Fibroblast of the conjunctiva (primary cell): ENCODE measurements at regions not wholly inside any gene's neighbourhood (a gene's known extent, or its start where the extent isn't known, plus 50 kb on each side); places are given as distances from the start of the nearest gene placed in this dataset.

Source experiments
- DNase-seq: peaks from one replicate; pipeline ENCODE4 v3.0.0-alpha.2; 2010; ENCODE audit warnings: low read depth

- no peak for DNase-seq
Measured at GRCh38 chr4:102440498-102440897, 60.7 kb upstream of the NFKB1 start.

GRCh38 chr4:102441978-102442911 is 58.9 kb upstream of the NFKB1 start:
- no peak for DNase-seq

- DNase-seq, result no peak
Measured at GRCh38 chr4:102444752-102445151, 56.4 kb upstream of the NFKB1 start.

- DNase-seq, result no peak
Measured at GRCh38 chr4:102445213-102445612, 55.9 kb upstream of the NFKB1 start.

GRCh38 chr4:102447413-102447812 is 53.7 kb upstream of the NFKB1 start:
- no peak for DNase-seq

- peak; percentile 39 for DNase-seq
Measured at GRCh38 chr4:102449751-102450352, 51.3 kb upstream of the NFKB1 start.

- DNase-seq, result no peak
Measured at GRCh38 chr4:102451266-102451665, 49.9 kb upstream of the NFKB1 start.
